ENCODE measurements at regions not wholly inside any gene's neighbourhood (a gene's known extent, or its start where the extent isn't known, plus 50 kb on each side); places are given as distances from the start of the nearest gene placed in this dataset.

DNA sequence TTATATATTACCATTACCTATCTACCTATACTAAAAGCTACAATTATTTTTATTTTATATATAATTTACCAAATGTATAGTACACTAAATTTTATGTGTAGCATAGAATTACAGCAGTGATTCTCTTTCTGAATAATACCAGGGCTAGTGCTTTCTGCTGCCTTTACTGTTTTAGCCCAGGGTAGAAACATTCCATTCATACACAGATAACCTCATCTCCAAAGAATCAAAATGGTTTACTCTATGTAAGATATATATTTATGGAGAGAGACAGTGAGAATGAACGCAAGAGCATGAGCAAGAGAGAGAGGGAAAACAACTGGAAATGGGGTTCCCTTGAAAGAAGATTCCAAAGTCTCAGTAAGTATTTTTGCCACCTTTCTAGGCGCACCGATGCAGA lies 56.3 kb upstream of the ATXN1 start:
- Histone ChIP-seq H3K79me2 (ENCODE audit: control insufficient read depth, insufficient read depth, low read length, unreplicated experiment) (no peaks in the 10 kb centered on the region), H3K27me3 (ENCODE audit: insufficient read depth, low read length) (no peaks in the 10 kb centered on the region), H3K27ac (ENCODE audit: low read depth, low read length) (no peak overlapping the region), H2AFZ (ENCODE audit: low read length, unreplicated experiment) (no peak overlapping the region), H3K4me3 (ENCODE audit: low read depth, low read length) (no peak overlapping the region), H3K4me1 (ENCODE audit: control insufficient read depth, insufficient read depth, low read length, unreplicated experiment) (no peaks in the 10 kb centered on the region), H3K36me3 (ENCODE audit: insufficient read depth, low read length) (no peaks in the 10 kb centered on the region)

DNA sequence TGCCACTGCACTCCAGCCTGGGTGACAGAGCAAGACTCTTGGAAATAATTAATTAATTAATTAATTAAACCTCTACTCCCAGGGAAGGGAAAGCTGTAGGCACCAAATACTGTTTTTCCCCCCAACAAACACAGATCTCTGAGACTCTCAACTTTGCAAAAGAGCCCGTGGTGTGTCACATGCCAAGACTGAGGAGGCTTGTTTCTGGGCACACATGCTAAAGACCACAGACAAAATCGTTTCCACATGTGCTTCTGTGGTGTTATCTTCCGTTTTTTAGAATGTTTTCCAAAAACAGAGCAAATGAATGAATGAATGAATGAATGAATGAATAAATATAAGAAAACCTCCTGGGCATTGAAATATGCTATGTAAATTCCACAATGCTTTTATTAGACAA lies 55.6 kb upstream of the ATXN1 start:
- H3K36me3 ChIP-seq (ENCODE audit: insufficient read depth, low read length) = no peaks in the 10 kb centered on the region
- H3K27me3 ChIP-seq (ENCODE audit: insufficient read depth, low read length) = no peaks in the 10 kb centered on the region
- H3K4me3 ChIP-seq (ENCODE audit: low read depth, low read length) = no peak overlapping the region
- no peaks in the 10 kb centered on the region for H3K4me1 ChIP-seq (ENCODE audit: control insufficient read depth, insufficient read depth, low read length, unreplicated experiment)
- H3K79me2 ChIP-seq (ENCODE audit: control insufficient read depth, insufficient read depth, low read length, unreplicated experiment) = no peaks in the 10 kb centered on the region
- no peak overlapping the region for H3K27ac ChIP-seq (ENCODE audit: low read depth, low read length)
- H2AFZ ChIP-seq (ENCODE audit: low read length, unreplicated experiment) = no peak overlapping the region

DNA sequence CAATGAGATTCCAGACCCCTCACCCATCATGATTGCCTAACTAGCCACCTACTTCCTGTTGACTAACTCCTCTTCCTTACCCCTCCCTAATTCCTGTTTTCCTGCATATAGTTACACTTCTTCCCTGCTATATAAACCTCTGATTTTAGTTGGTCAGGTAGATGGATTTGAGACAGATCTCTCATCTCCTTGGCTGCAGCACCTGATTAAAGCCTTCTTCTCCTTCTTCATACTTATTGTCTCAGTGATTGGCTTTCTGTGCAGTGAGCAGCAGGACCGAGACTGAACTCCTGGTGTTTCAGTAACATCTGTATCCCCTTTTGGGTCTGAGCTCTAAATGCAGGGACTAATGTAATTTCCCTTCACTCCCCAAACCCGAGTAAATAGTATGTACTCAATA lies 51.7 kb upstream of the ATXN1 start:
- Histone ChIP-seq H3K27me3 (ENCODE audit: insufficient read depth, low read length) (no peaks in the 10 kb centered on the region), H3K36me3 (ENCODE audit: insufficient read depth, low read length) (no peaks in the 10 kb centered on the region), H3K4me3 (ENCODE audit: low read depth, low read length) (no peak overlapping the region), H3K27ac (ENCODE audit: low read depth, low read length) (no peak overlapping the region), H2AFZ (ENCODE audit: low read length, unreplicated experiment) (no peak overlapping the region), H3K79me2 (ENCODE audit: control insufficient read depth, insufficient read depth, low read length, unreplicated experiment) (no peaks in the 10 kb centered on the region), H3K4me1 (ENCODE audit: control insufficient read depth, insufficient read depth, low read length, unreplicated experiment) (no peaks in the 10 kb centered on the region)

DNA sequence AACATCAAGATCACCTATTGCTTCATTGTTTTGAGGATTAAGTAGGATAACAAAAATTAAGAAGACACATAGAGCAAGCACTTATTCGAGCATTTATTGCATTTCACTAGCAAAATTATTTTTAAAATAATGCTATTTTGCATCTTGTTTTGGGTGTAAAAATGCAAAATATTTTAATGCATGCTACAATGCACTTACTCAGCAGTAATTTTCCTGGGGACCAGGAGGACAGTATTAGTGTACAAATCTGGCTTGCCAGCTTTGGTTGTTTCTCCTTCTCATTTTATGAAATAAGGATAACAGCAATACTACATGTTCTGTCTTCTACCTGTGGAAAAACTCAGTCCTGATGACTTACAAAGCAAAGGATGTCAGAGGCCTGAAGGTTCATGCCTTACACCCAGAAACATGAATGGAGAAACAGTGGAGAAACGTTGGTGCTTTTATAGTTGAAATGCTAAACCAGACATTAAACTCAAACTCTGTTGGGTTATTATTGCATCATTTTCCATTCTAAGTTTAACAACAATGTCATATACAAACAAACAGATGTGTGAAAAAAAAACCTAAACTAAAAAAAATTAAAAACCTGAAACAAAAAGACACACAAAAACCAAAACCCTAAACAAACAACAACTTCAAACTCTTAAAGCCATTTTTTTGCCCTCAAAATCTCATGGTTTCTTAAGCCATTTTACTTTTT lies 50.2 kb upstream of the ATXN1 start:
- Histone ChIP-seq H3K4me3 (ENCODE audit: low read depth, low read length) (no peak overlapping the region), H3K79me2 (ENCODE audit: control insufficient read depth, insufficient read depth, low read length, unreplicated experiment) (no peaks in the 10 kb centered on the region), H3K4me1 (ENCODE audit: control insufficient read depth, insufficient read depth, low read length, unreplicated experiment) (no peaks in the 10 kb centered on the region), H3K27me3 (ENCODE audit: insufficient read depth, low read length) (no peaks in the 10 kb centered on the region), H3K36me3 (ENCODE audit: insufficient read depth, low read length) (no peaks in the 10 kb centered on the region), H3K27ac (ENCODE audit: low read depth, low read length) (no peak overlapping the region), H2AFZ (ENCODE audit: low read length, unreplicated experiment) (no peak overlapping the region)
